ENCODE measurements at regions not wholly inside any gene's neighbourhood (a gene's known extent, or its start where the extent isn't known, plus 50 kb on each side); places are given as distances from the start of the nearest gene placed in this dataset.

DNA sequence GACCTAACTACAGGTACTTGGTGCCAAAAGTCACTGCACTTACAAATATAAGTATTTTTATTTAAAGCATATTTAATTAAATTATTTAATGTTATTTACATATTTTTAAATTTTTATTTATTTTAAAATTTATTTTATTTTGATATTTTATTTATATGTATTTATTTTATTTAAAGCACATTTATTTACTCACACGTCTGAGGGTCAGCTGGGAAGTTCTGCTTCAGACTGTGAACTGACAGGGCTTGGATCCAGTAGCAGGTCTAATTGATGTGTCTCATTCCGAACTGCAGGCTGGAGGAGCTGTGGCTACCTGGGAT is 392.5 kb downstream of the GBA3 start:
- peaks cover 7% of the 10 kb centered on the region for H3K9me3 ChIP-seq (ENCODE audit: control insufficient read depth, low read depth, low read length)
- H2AFZ ChIP-seq (ENCODE audit: low read length) = no peak overlapping the region
- no peak overlapping the region for H4K5ac ChIP-seq (ENCODE audit: insufficient read length, low read depth, low read length)
- no peak overlapping the region for H2BK12ac ChIP-seq (ENCODE audit: insufficient read length, low read depth, low read length)
- no peaks in the 10 kb centered on the region for H3K79me2 ChIP-seq (ENCODE audit: insufficient read depth, low read length)
- no peak overlapping the region for H2BK120ac ChIP-seq (ENCODE audit: low read depth, low read length, poor library complexity, severe bottlenecking)
- H3K4ac ChIP-seq (ENCODE audit: low read depth, low read length) = no peak overlapping the region
- no peak overlapping the region for H3K4me2 ChIP-seq (ENCODE audit: insufficient read depth, insufficient read length, low read length)
- H3K4me1 ChIP-seq (ENCODE audit: insufficient read depth, low read length) = no peaks in the 10 kb centered on the region; the same call in 1 of the 2 replicates
- TF ChIP-seq CTCF (conservative IDR thresholded peaks at IDR 0.05) = no peak
- no CpG with 5 or more reads among the region's 2 CpGs for WGBS (ENCODE audit: extremely low coverage, insufficient read length, low lambda C conversion rate)
- no peak overlapping the region for H3T11ph ChIP-seq (ENCODE audit: low read length)
- no peaks in the 10 kb centered on the region for H3K79me1 ChIP-seq (ENCODE audit: insufficient read depth, low read depth, low read length, poor library complexity, severe bottlenecking)
- H2AK5ac ChIP-seq (ENCODE audit: insufficient read length, low read length) = no peak overlapping the region
- H2BK15ac ChIP-seq (ENCODE audit: low read depth, low read length) = no peak overlapping the region
- H4K91ac ChIP-seq (ENCODE audit: insufficient read length, low read depth, low read length) = no peak overlapping the region
- H3K23ac ChIP-seq (ENCODE audit: insufficient read length, low read depth, low read length) = no peak overlapping the region
- no peaks in the 10 kb centered on the region for H3K27me3 ChIP-seq (ENCODE audit: insufficient read depth, low read length)
- H3K23me2 ChIP-seq (ENCODE audit: insufficient read length, low read depth, low read length, poor library complexity, severe bottlenecking) = no peaks in the 10 kb centered on the region
- peaks cover 23 to 29% of the 10 kb centered on the region in 2 experiments for H3K9me3 Mint-ChIP-seq
- H3K18ac ChIP-seq (ENCODE audit: insufficient read length, low read depth, low read length) = no peak overlapping the region
- no peak overlapping the region for H3K27ac ChIP-seq (ENCODE audit: insufficient read length, low read depth, low read length)
- no peaks in the 10 kb centered on the region; the same call in 1 of the 2 replicates for H3K27me3 Mint-ChIP-seq (ENCODE audit: low read depth)
- no peak overlapping the region for H3K14ac ChIP-seq (ENCODE audit: insufficient read depth, low read length)
- H3K4me3 Mint-ChIP-seq = no peak overlapping the region
- peaks cover 18 to 23% (median 20%) of the 10 kb centered on the region in 3 experiments for H3K36me3 Mint-ChIP-seq (ENCODE audit: insufficient read depth in 1 of 3, low read depth in 3 of 3)
- DNase-seq = no peak
- no peaks in the 10 kb centered on the region for H4K20me1 ChIP-seq (ENCODE audit: control insufficient read depth, insufficient read depth, insufficient read length)
- no peak overlapping the region for H2BK5ac ChIP-seq (ENCODE audit: insufficient read length, low read length)
- H3K27ac Mint-ChIP-seq = no peak overlapping the region
- no peak overlapping the region for H4K8ac ChIP-seq (replicated peaks; ENCODE audit: insufficient read length, low read depth, low read length)
- H3K56ac ChIP-seq (ENCODE audit: insufficient read length, low read depth, low read length) = no peak overlapping the region
- no peak overlapping the region for H2BK20ac ChIP-seq (ENCODE audit: low read depth, low read length, poor library complexity, severe bottlenecking)
- H3K4me1 Mint-ChIP-seq = peaks cover 7 to 9% of the 10 kb centered on the region in 2 experiments; a peak in 3 of 4 replicates
- no peak overlapping the region for H3K9ac ChIP-seq (ENCODE audit: extremely low read depth, insufficient read length, low read length)
